ENCODE measurements at regions not wholly inside any gene's neighbourhood (a gene's known extent, or its start where the extent isn't known, plus 50 kb on each side); places are given as distances from the start of the nearest gene placed in this dataset.

DNA sequence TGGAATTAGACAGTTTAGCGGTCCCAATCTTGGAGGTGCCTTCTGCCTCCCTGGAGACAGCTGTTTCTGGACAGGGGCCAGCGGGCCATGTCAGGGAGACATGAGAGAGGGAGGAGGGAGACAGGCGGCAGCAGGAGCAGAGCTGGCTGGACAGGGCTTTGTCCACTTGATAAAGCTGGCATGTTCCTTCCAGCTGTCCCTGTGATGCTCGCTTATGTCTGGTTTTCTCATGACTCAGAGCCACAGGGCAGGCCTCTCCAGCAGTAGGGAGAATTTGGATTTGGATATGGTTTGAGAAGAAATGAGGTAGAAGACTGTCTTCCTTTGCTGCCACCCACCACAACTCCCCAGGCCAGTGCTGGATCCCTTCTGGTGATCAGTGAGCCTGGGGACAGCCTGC lies 51.7 kb upstream of the SORCS3 start:
- H3K36me3 ChIP-seq (ENCODE audit: low read depth, low read length) = no peaks in the 10 kb centered on the region
- no peaks in the 10 kb centered on the region for H3K9me2 ChIP-seq (replicated peaks; ENCODE audit: low read length)
- DNase-seq (no peak), ATAC-seq (no peak)
- no peak for TF ChIP-seq EZH2phosphoT487 (IDR thresholded peaks at IDR 0.05; ENCODE audit: borderline replicate concordance, low read length)
- no peak for TF ChIP-seq EZH2 (IDR thresholded peaks at IDR 0.05; ENCODE audit: low read length, unreplicated experiment)
- no peak for TF ChIP-seq CTCF (conservative IDR thresholded peaks at IDR 0.05; ENCODE audit: low read depth, low read length)
- H3K4me1 ChIP-seq (ENCODE audit: insufficient read depth, low read length) = no peaks in the 10 kb centered on the region; the same call in 1 of the 2 replicates
- no peaks in the 10 kb centered on the region for H3K9me3 ChIP-seq (ENCODE audit: low read length)
- H3K27ac ChIP-seq (ENCODE audit: low read length) = no peak overlapping the region
- CTCF ChIA-PET = no interaction called here
- H4K20me1 ChIP-seq (ENCODE audit: low read length) = no peaks in the 10 kb centered on the region
- POLR2A ChIA-PET (ENCODE audit: unreplicated experiment) = no interaction called here
- H3F3A ChIP-seq (ENCODE audit: low read length, unreplicated experiment) = no peaks in the 10 kb centered on the region
- intact Hi-C loops (cut with micrococcal nuclease) = no loop called here
- no peak overlapping the region for H2AFZ ChIP-seq (ENCODE audit: low read length)
- H3K79me2 ChIP-seq (ENCODE audit: low read length) = no peaks in the 10 kb centered on the region
- H3K27me3 ChIP-seq (ENCODE audit: low read length) = peaks cover 22% of the 10 kb centered on the region
- no peak overlapping the region for H3K4me3 ChIP-seq (ENCODE audit: low read length)
- BruUV-seq (replicated peaks) = no TSS peak
- H3K4me2 ChIP-seq (ENCODE audit: low read length) = no peak overlapping the region
- H3K9ac ChIP-seq (ENCODE audit: low read length) = no peak overlapping the region

- Histone ChIP-seq H3K79me2 (ENCODE audit: low read length) (no peaks in the 10 kb centered on the region), H3K27ac (ENCODE audit: low read length) (no peak overlapping the region), H3K9me3 (ENCODE audit: low read length) (no peaks in the 10 kb centered on the region), H3K4me2 (ENCODE audit: low read length) (no peak overlapping the region), H3K27me3 (ENCODE audit: low read length) (peaks cover 22% of the 10 kb centered on the region), H4K20me1 (ENCODE audit: low read length) (no peaks in the 10 kb centered on the region), H3K9ac (ENCODE audit: low read length) (no peak overlapping the region), H3K9me2 (replicated peaks; ENCODE audit: low read length) (no peaks in the 10 kb centered on the region), H3K36me3 (ENCODE audit: low read depth, low read length) (no peaks in the 10 kb centered on the region), H2AFZ (ENCODE audit: low read length) (no peak overlapping the region), H3K4me3 (ENCODE audit: low read length) (no peak overlapping the region), H3K4me1 (ENCODE audit: insufficient read depth, low read length) (no peaks in the 10 kb centered on the region; the same call in 1 of the 2 replicates), H3F3A (ENCODE audit: low read length, unreplicated experiment) (no peaks in the 10 kb centered on the region)
- intact Hi-C loops (cut with micrococcal nuclease) = no loop called here
- peak; percentile 65 for ATAC-seq
- TF ChIP-seq EZH2phosphoT487 (IDR thresholded peaks at IDR 0.05; ENCODE audit: borderline replicate concordance, low read length) (no peak), CTCF (conservative IDR thresholded peaks at IDR 0.05; ENCODE audit: low read depth, low read length) (no peak), EZH2 (IDR thresholded peaks at IDR 0.05; ENCODE audit: low read length, unreplicated experiment) (no peak)
- CTCF ChIA-PET = no interaction called here
- DNase-seq = peak; percentile 65
- BruUV-seq (replicated peaks) = no TSS peak
- POLR2A ChIA-PET (ENCODE audit: unreplicated experiment) = no interaction called here
Measured at GRCh38 chr10:104589871-104590270, 51.2 kb upstream of the SORCS3 start.
